HEK293 (cell line): ENCODE measurements at regions not wholly inside any gene's neighbourhood (a gene's known extent, or its start where the extent isn't known, plus 50 kb on each side); places are given as distances from the start of the nearest gene placed in this dataset.

ENCODE experiments used
- CTCF ChIA-PET: fragments of 350-600 bp; formaldehyde crosslinking; extraction: SDS; loops from one replicate; lab custom pipeline; 2021; ENCODE audit warnings: antibody characterized with exemption; lab: Yijun Ruan, JAX
- POLR2A ChIA-PET: fragments of 300-600 bp; formaldehyde crosslinking; extraction: SDS; loops from one replicate; lab custom pipeline; 2020; ENCODE audit warnings: antibody characterized with exemption, inconsistent platforms; lab: Yijun Ruan, JAX
- H3K27ac ChIP-seq: fragments of 200-500 bp; sonication (Bioruptor generic); 2 replicates; pipeline ENCODE4 v1.5.1; 2014; ENCODE audit warnings: low read depth, low read length, control low read depth, inconsistent platforms; ENCODE audit errors: extremely low read depth
- H3K36me3 ChIP-seq, 2 experiments: fragments of 200-500 bp in 1 of 2; sonication (Bioruptor generic) in 1 of 2; 1 replicate in 1 of 2; 2 replicates in 1 of 2; pipeline ENCODE4 v1.5.1; 2014 to 2017; ENCODE audit warnings: inconsistent platforms in 2 of 2, low read length in 2 of 2; ENCODE audit not compliant: control insufficient read depth in 2 of 2, insufficient read depth in 1 of 2
- H3K4me1 ChIP-seq: fragments of 200-500 bp; sonication (Bioruptor generic); 2 replicates; pipeline ENCODE4 v1.5.1; 2014; ENCODE audit warnings: mild to moderate bottlenecking, low read length, inconsistent platforms; ENCODE audit not compliant: control insufficient read depth, insufficient read depth
- H3K4me3 ChIP-seq: 2 replicates; pipeline ENCODE4 v1.5.1; 2011; ENCODE audit warnings: low read depth, mild to moderate bottlenecking, control low read depth, low read length, moderate library complexity
- H3K9me3 ChIP-seq: fragments of 200-500 bp; sonication (Bioruptor generic); 2 replicates; pipeline ENCODE4 v1.5.1; 2014; ENCODE audit warnings: low read depth, low read length, inconsistent platforms; ENCODE audit not compliant: control insufficient read depth, insufficient read depth
- KLF9 ChIP-seq: fragments of 450-650 bp; formaldehyde crosslinking; IDR thresholded peaks from 2 replicates; pipeline ENCODE4 v1.5.1; 2016; ENCODE audit warnings: missing biosample characterization, missing genetic modification characterization, low read depth
- MYNN ChIP-seq: fragments of 450-650 bp; formaldehyde crosslinking; IDR thresholded peaks from 2 replicates; pipeline ENCODE4 v1.5.1; 2016; ENCODE audit warnings: missing biosample characterization, missing genetic modification characterization, borderline replicate concordance
- SCRT1 ChIP-seq: fragments of 450-650 bp; formaldehyde crosslinking; IDR thresholded peaks from 2 replicates; pipeline ENCODE4 v1.5.1; 2016; ENCODE audit warnings: missing biosample characterization, missing genetic modification characterization, borderline replicate concordance
- ZEB2 ChIP-seq: fragments of 450-650 bp; formaldehyde crosslinking; IDR thresholded peaks from 2 replicates; pipeline ENCODE4 v1.5.1; 2016; ENCODE audit warnings: missing biosample characterization, missing genetic modification characterization
- ZNF138 ChIP-seq: fragments of 450-650 bp; formaldehyde crosslinking; IDR thresholded peaks from 2 replicates; pipeline ENCODE4 v1.5.1; 2016; ENCODE audit warnings: missing biosample characterization, missing genetic modification characterization, borderline replicate concordance
- ZNF223 ChIP-seq: fragments of 450-650 bp; formaldehyde crosslinking; IDR thresholded peaks from 2 replicates; pipeline ENCODE4 v1.5.1; 2016; ENCODE audit warnings: missing biosample characterization, missing genetic modification characterization
- ZNF274 ChIP-seq, 2 experiments: fragments of 200-500 bp in 1 of 2; fragments of 450-650 bp in 1 of 2; sonication (Bioruptor generic) in 1 of 2; formaldehyde crosslinking in 1 of 2; IDR thresholded peaks; 2 replicates each; pipeline versions ENCODE4 v1.5.1 to v1.6.1; 2014 to 2016; ENCODE audit warnings: borderline replicate concordance in 1 of 2, inconsistent platforms in 1 of 2, low read length in 1 of 2, missing biosample characterization in 1 of 2, missing genetic modification characterization in 1 of 2
- ZNF335 ChIP-seq: fragments of 450-650 bp; formaldehyde crosslinking; conservative IDR thresholded peaks from 2 replicates; pipeline ENCODE4 v1.5.1; 2016; ENCODE audit warnings: missing biosample characterization, missing genetic modification characterization
- ZNF560 ChIP-seq: fragments of 450-650 bp; formaldehyde crosslinking; IDR thresholded peaks from 2 replicates; pipeline ENCODE4 v1.5.1; 2017; ENCODE audit warnings: missing biosample characterization, missing genetic modification characterization, borderline replicate concordance
- ZNF792 ChIP-seq: fragments of 450-650 bp; formaldehyde crosslinking; IDR thresholded peaks from 2 replicates; pipeline ENCODE4 v1.5.1; 2016; ENCODE audit warnings: missing biosample characterization, missing genetic modification characterization
- ZSCAN23 ChIP-seq: fragments of 450-650 bp; formaldehyde crosslinking; IDR thresholded peaks from 2 replicates; pipeline ENCODE4 v1.5.1; 2016; ENCODE audit warnings: missing biosample characterization, missing genetic modification characterization
- TF ChIP-seq, protein P1 (sequence below): fragments of 450-650 bp; formaldehyde crosslinking; IDR thresholded peaks from 2 replicates; pipeline ENCODE4 v1.5.1; 2016; ENCODE audit warnings: missing biosample characterization, missing genetic modification characterization
- TF ChIP-seq, protein P2 (sequence below): fragments of 450-650 bp; formaldehyde crosslinking; IDR thresholded peaks from 2 replicates; pipeline ENCODE4 v1.5.1; 2017; ENCODE audit warnings: missing biosample characterization, missing genetic modification characterization
- TF ChIP-seq, protein P3 (sequence below): fragments of 450-650 bp; formaldehyde crosslinking; IDR thresholded peaks from 2 replicates; pipeline ENCODE4 v1.5.1; 2017; ENCODE audit warnings: missing biosample characterization, missing genetic modification characterization
- TF ChIP-seq, protein P4 (sequence below): fragments of 450-650 bp; formaldehyde crosslinking; IDR thresholded peaks from 2 replicates; pipeline ENCODE4 v1.5.1; 2017; ENCODE audit warnings: missing biosample characterization, missing genetic modification characterization

GRCh38 chr6:25103603-25104002 is 167.8 kb upstream of the RIPOR2 start:
- Histone ChIP-seq H3K36me3 (no peaks in the 10 kb centered on the region), H3K27ac (no peak overlapping the region), H3K9me3 (no peaks in the 10 kb centered on the region), H3K4me3 (no peak overlapping the region), H3K4me1 (no peaks in the 10 kb centered on the region; the same call in 1 of the 2 replicates)
- TF ChIP-seq, protein P1, sequence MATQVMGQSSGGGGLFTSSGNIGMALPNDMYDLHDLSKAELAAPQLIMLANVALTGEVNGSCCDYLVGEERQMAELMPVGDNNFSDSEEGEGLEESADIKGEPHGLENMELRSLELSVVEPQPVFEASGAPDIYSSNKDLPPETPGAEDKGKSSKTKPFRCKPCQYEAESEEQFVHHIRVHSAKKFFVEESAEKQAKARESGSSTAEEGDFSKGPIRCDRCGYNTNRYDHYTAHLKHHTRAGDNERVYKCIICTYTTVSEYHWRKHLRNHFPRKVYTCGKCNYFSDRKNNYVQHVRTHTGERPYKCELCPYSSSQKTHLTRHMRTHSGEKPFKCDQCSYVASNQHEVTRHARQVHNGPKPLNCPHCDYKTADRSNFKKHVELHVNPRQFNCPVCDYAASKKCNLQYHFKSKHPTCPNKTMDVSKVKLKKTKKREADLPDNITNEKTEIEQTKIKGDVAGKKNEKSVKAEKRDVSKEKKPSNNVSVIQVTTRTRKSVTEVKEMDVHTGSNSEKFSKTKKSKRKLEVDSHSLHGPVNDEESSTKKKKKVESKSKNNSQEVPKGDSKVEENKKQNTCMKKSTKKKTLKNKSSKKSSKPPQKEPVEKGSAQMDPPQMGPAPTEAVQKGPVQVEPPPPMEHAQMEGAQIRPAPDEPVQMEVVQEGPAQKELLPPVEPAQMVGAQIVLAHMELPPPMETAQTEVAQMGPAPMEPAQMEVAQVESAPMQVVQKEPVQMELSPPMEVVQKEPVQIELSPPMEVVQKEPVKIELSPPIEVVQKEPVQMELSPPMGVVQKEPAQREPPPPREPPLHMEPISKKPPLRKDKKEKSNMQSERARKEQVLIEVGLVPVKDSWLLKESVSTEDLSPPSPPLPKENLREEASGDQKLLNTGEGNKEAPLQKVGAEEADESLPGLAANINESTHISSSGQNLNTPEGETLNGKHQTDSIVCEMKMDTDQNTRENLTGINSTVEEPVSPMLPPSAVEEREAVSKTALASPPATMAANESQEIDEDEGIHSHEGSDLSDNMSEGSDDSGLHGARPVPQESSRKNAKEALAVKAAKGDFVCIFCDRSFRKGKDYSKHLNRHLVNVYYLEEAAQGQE (tag by site-specific recombination): no peak
- TF ChIP-seq ZNF335 (tag by site-specific recombination) (no peak), MYNN (tag by site-specific recombination) (no peak), ZSCAN23 (tag by site-specific recombination) (no peak), ZNF792 (tag by site-specific recombination) (no peak), ZNF138 (tag by site-specific recombination) (no peak), ZNF274 (IDR thresholded peaks at IDR 0.05; ENCODE audit: low read length) (no peak), ZNF274 (tag by site-specific recombination; IDR thresholded peaks at IDR 0.05; ENCODE audit: borderline replicate concordance) (no peak), ZEB2 (tag by site-specific recombination) (no peak), SCRT1 (tag by site-specific recombination) (no peak), KLF9 (tag by site-specific recombination) (no peak), ZNF223 (tag by site-specific recombination) (no peak), ZNF560 (tag by site-specific recombination) (no peak)
- TF ChIP-seq, protein P2, sequence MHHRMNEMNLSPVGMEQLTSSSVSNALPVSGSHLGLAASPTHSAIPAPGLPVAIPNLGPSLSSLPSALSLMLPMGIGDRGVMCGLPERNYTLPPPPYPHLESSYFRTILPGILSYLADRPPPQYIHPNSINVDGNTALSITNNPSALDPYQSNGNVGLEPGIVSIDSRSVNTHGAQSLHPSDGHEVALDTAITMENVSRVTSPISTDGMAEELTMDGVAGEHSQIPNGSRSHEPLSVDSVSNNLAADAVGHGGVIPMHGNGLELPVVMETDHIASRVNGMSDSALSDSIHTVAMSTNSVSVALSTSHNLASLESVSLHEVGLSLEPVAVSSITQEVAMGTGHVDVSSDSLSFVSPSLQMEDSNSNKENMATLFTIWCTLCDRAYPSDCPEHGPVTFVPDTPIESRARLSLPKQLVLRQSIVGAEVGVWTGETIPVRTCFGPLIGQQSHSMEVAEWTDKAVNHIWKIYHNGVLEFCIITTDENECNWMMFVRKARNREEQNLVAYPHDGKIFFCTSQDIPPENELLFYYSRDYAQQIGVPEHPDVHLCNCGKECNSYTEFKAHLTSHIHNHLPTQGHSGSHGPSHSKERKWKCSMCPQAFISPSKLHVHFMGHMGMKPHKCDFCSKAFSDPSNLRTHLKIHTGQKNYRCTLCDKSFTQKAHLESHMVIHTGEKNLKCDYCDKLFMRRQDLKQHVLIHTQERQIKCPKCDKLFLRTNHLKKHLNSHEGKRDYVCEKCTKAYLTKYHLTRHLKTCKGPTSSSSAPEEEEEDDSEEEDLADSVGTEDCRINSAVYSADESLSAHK (tag by site-specific recombination): no peak
- TF ChIP-seq, protein P3, sequence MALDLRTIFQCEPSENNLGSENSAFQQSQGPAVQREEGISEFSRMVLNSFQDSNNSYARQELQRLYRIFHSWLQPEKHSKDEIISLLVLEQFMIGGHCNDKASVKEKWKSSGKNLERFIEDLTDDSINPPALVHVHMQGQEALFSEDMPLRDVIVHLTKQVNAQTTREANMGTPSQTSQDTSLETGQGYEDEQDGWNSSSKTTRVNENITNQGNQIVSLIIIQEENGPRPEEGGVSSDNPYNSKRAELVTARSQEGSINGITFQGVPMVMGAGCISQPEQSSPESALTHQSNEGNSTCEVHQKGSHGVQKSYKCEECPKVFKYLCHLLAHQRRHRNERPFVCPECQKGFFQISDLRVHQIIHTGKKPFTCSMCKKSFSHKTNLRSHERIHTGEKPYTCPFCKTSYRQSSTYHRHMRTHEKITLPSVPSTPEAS (tag by site-specific recombination): no peak
- TF ChIP-seq, protein P4, sequence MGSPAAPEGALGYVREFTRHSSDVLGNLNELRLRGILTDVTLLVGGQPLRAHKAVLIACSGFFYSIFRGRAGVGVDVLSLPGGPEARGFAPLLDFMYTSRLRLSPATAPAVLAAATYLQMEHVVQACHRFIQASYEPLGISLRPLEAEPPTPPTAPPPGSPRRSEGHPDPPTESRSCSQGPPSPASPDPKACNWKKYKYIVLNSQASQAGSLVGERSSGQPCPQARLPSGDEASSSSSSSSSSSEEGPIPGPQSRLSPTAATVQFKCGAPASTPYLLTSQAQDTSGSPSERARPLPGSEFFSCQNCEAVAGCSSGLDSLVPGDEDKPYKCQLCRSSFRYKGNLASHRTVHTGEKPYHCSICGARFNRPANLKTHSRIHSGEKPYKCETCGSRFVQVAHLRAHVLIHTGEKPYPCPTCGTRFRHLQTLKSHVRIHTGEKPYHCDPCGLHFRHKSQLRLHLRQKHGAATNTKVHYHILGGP (tag by site-specific recombination): no peak
- POLR2A ChIA-PET: no interaction called here
- CTCF ChIA-PET: interaction anchor here (1.6 kb wide), 1 partner anchor 33 kb away, joined by 4 read pairs; no protein-coding TSS in a partner anchor
